ENCODE measurements at regions not wholly inside any gene's neighbourhood (a gene's known extent, or its start where the extent isn't known, plus 50 kb on each side); places are given as distances from the start of the nearest gene placed in this dataset.
A peak's percentile ranks its signal among the peaks of the same experiment; 100 is the strongest.

DNA sequence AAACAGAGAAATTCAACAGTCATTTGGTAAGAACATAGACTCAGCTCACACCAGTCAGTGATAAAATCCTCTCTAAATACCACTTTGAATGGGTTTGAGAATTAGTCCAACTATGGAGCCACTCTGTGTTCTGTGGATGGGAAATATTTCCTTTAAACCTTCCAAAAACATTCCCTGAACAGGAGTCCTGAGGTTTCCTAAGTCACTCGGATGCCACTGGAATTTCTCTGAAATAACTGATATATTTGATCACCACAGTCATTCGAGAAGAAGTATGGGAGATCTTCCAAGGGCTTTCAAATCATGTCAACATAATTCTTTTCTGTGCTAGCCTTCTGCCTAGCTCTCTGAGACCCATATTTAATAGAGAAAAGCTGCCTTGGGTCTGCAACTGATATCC is 958.6 kb downstream of the STIM2 start:
- H3K9me3 Mint-ChIP-seq (ENCODE audit: unreplicated experiment) = peaks cover 3% of the 10 kb centered on the region

DNA sequence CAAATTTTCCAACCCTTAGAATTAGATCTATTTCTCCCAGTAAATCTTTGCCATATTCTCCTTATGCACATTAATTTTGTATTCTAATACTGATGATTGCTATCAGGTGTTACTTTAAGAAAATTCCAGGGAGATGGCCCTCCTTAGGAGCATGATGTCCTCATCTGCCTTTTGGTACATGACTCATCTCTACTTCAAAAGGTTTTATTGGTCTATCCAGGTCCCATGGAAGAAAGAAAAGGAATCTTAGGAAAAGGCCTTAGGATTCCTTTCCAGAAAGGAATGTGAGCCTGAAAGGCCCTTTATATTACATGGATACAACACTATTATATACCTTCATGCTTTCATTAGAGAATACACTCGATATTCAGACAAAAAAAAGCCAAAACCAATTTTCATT is 968.2 kb downstream of the STIM2 start:
- FAIRE-seq (no peak), DNase-seq (ENCODE audit: low read depth) (no peak)
- Histone ChIP-seq H3K9ac (ENCODE audit: low read length) (no peak overlapping the region), H3K27me3 (ENCODE audit: insufficient read depth, low read length) (no peaks in the 10 kb centered on the region), H4K20me1 (ENCODE audit: insufficient read depth, low read length) (no peaks in the 10 kb centered on the region), H2AFZ (ENCODE audit: low read depth, low read length) (no peak overlapping the region), H3K4me1 (ENCODE audit: insufficient read depth, low read length) (no peaks in the 10 kb centered on the region), H3K4me3 (ENCODE audit: insufficient read depth, low read depth, low read length) (no peak overlapping the region), H3K27ac (ENCODE audit: low read depth, low read length) (no peak overlapping the region), H3K4me2 (ENCODE audit: low read length) (no peak overlapping the region), H3K36me3 (ENCODE audit: insufficient read depth, low read length) (no peaks in the 10 kb centered on the region), H3K9me3 (ENCODE audit: insufficient read depth, low read depth, low read length) (no peaks in the 10 kb centered on the region), H3K79me2 (ENCODE audit: insufficient read depth, low read length) (no peaks in the 10 kb centered on the region)
- no peaks in the 10 kb centered on the region for H3K9me3 Mint-ChIP-seq (ENCODE audit: unreplicated experiment)
- H3K4me3 Mint-ChIP-seq (ENCODE audit: unreplicated experiment) = no peak overlapping the region
- H3K4me1 Mint-ChIP-seq (ENCODE audit: low read depth, unreplicated experiment) = no peaks in the 10 kb centered on the region
- TF ChIP-seq EZH2 (IDR thresholded peaks at IDR 0.05; ENCODE audit: insufficient read depth, low read length) = no peak
- TF ChIP-seq, protein P1, sequence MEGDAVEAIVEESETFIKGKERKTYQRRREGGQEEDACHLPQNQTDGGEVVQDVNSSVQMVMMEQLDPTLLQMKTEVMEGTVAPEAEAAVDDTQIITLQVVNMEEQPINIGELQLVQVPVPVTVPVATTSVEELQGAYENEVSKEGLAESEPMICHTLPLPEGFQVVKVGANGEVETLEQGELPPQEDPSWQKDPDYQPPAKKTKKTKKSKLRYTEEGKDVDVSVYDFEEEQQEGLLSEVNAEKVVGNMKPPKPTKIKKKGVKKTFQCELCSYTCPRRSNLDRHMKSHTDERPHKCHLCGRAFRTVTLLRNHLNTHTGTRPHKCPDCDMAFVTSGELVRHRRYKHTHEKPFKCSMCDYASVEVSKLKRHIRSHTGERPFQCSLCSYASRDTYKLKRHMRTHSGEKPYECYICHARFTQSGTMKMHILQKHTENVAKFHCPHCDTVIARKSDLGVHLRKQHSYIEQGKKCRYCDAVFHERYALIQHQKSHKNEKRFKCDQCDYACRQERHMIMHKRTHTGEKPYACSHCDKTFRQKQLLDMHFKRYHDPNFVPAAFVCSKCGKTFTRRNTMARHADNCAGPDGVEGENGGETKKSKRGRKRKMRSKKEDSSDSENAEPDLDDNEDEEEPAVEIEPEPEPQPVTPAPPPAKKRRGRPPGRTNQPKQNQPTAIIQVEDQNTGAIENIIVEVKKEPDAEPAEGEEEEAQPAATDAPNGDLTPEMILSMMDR (IDR thresholded peaks at IDR 0.05; ENCODE audit: insufficient read depth, low read depth, low read length) = no peak
- H3K27me3 Mint-ChIP-seq (ENCODE audit: low read depth, unreplicated experiment) = no peaks in the 10 kb centered on the region
- H3K27ac Mint-ChIP-seq (ENCODE audit: unreplicated experiment) = no peak overlapping the region
- H3K36me3 Mint-ChIP-seq (ENCODE audit: low read depth, unreplicated experiment) = no peaks in the 10 kb centered on the region

More for the DNA sequence above, 958.6 kb downstream of the STIM2 start:
- H3K36me3 ChIP-seq (ENCODE audit: insufficient read depth, low read length) = no peaks in the 10 kb centered on the region
- Mint-ChIP-seq H3K4me1 (ENCODE audit: low read depth, unreplicated experiment) (peaks cover 3% of the 10 kb centered on the region), H3K27ac (ENCODE audit: unreplicated experiment) (no peak overlapping the region), H3K4me3 (ENCODE audit: unreplicated experiment) (no peak overlapping the region), H3K27me3 (ENCODE audit: low read depth, unreplicated experiment) (no peaks in the 10 kb centered on the region), H3K36me3 (ENCODE audit: low read depth, unreplicated experiment) (no peaks in the 10 kb centered on the region)
- no peaks in the 10 kb centered on the region for H3K79me2 ChIP-seq (ENCODE audit: insufficient read depth, low read length)
- no peak for FAIRE-seq
- no peaks in the 10 kb centered on the region for H4K20me1 ChIP-seq (ENCODE audit: insufficient read depth, low read length)
- no peak overlapping the region for H3K4me3 ChIP-seq (ENCODE audit: insufficient read depth, low read depth, low read length)
- H3K27ac ChIP-seq (ENCODE audit: low read depth, low read length) = no peak overlapping the region
- H3K4me1 ChIP-seq (ENCODE audit: insufficient read depth, low read length) = no peaks in the 10 kb centered on the region
- no peak overlapping the region for H2AFZ ChIP-seq (ENCODE audit: low read depth, low read length)
- H3K9me3 ChIP-seq (ENCODE audit: insufficient read depth, low read depth, low read length) = peaks cover 3% of the 10 kb centered on the region
- no peak for TF ChIP-seq EZH2 (IDR thresholded peaks at IDR 0.05; ENCODE audit: insufficient read depth, low read length)
- TF ChIP-seq, protein P1 (IDR thresholded peaks at IDR 0.05; ENCODE audit: insufficient read depth, low read depth, low read length) = no peak
- H3K4me2 ChIP-seq (ENCODE audit: low read length) = no peak overlapping the region
- H3K9ac ChIP-seq (ENCODE audit: low read length) = no peak overlapping the region
- DNase-seq (ENCODE audit: low read depth) = peak; percentile 26
- H3K27me3 ChIP-seq (ENCODE audit: insufficient read depth, low read length) = no peaks in the 10 kb centered on the region

DNA sequence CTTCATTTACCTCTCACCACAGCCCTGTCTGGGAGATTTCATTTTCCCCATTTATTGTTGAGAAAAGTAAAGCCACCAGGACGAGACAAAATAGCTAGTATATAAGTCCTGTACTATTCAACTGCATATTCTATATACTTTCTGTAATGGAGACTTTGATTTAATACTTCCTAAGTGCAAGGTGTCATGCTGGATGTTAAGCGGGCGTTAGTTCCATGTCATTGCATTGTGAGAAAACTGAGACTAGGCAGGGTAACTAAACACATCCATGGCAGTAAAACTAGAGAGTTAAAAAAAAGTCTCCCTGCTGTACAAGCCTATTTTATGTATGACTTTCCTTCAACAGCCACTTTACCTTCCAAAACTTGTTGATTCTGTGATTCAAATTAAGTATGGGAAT is 969.6 kb downstream of the STIM2 start:
- no peaks in the 10 kb centered on the region for H3K4me1 ChIP-seq (ENCODE audit: insufficient read depth, low read length)
- no peaks in the 10 kb centered on the region for H3K27me3 ChIP-seq (ENCODE audit: insufficient read depth, low read length)
- H3K9ac ChIP-seq (ENCODE audit: low read length) = no peak overlapping the region
- H3K4me1 Mint-ChIP-seq (ENCODE audit: low read depth, unreplicated experiment) = no peaks in the 10 kb centered on the region
- H3K9me3 Mint-ChIP-seq (ENCODE audit: unreplicated experiment) = no peaks in the 10 kb centered on the region
- no peaks in the 10 kb centered on the region for H4K20me1 ChIP-seq (ENCODE audit: insufficient read depth, low read length)
- H3K27ac Mint-ChIP-seq (ENCODE audit: unreplicated experiment) = no peak overlapping the region
- H3K27me3 Mint-ChIP-seq (ENCODE audit: low read depth, unreplicated experiment) = no peaks in the 10 kb centered on the region
- H3K36me3 Mint-ChIP-seq (ENCODE audit: low read depth, unreplicated experiment) = no peaks in the 10 kb centered on the region
- no peak overlapping the region for H3K4me3 ChIP-seq (ENCODE audit: insufficient read depth, low read depth, low read length)
- no peak for DNase-seq (ENCODE audit: low read depth)
- FAIRE-seq = no peak
- no peak overlapping the region for H3K27ac ChIP-seq (ENCODE audit: low read depth, low read length)
- H2AFZ ChIP-seq (ENCODE audit: low read depth, low read length) = no peak overlapping the region
- no peaks in the 10 kb centered on the region for H3K9me3 ChIP-seq (ENCODE audit: insufficient read depth, low read depth, low read length)
- TF ChIP-seq, protein P1 (IDR thresholded peaks at IDR 0.05; ENCODE audit: insufficient read depth, low read depth, low read length) = no peak
- no peak for TF ChIP-seq EZH2 (IDR thresholded peaks at IDR 0.05; ENCODE audit: insufficient read depth, low read length)
- no peaks in the 10 kb centered on the region for H3K79me2 ChIP-seq (ENCODE audit: insufficient read depth, low read length)
- no peaks in the 10 kb centered on the region for H3K36me3 ChIP-seq (ENCODE audit: insufficient read depth, low read length)
- H3K4me2 ChIP-seq (ENCODE audit: low read length) = no peak overlapping the region
- H3K4me3 Mint-ChIP-seq (ENCODE audit: unreplicated experiment) = no peak overlapping the region

All from astrocyte (in vitro differentiated cells and primary cell).